BE2C (cell line): ENCODE measurements at regions not wholly inside any gene's neighbourhood (a gene's known extent, or its start where the extent isn't known, plus 50 kb on each side); places are given as distances from the start of the nearest gene placed in this dataset.
"Not testable (repeated sequence)": the region's sequence is repeated elsewhere in the genome, so short reads cannot be mapped to it uniquely, and the experiment has no call there.

Source experiments
- DNase-seq: peaks from one replicate; pipeline ENCODE4 v3.0.0-alpha.2; 2020
- H3K27me3 ChIP-seq: fragments of 250-450 bp; sonication (Bioruptor Pico); 2 replicates; pipeline ENCODE4 v1.5.1; 2020; ENCODE audit warnings: mild to moderate bottlenecking
- H3K36me3 ChIP-seq: fragments of 250-450 bp; sonication (Bioruptor Pico); 2 replicates; pipeline ENCODE4 v1.5.1; 2020; ENCODE audit warnings: mild to moderate bottlenecking
- H3K4me1 ChIP-seq: fragments of 250-450 bp; sonication (Bioruptor Pico); 2 replicates; pipeline ENCODE4 v1.5.1; 2020
- H3K4me3 ChIP-seq: 2 replicates; pipeline ENCODE4 v1.5.1; 2011; ENCODE audit warnings: low read depth, low read length
- H3K9me3 ChIP-seq: fragments of 250-450 bp; sonication (Bioruptor Pico); 2 replicates; pipeline ENCODE4 v1.5.1; 2020
- TF ChIP-seq, protein P1 (sequence below): IDR thresholded peaks from 2 replicates; pipeline ENCODE4 v1.5.1; 2012; ENCODE audit warnings: mild to moderate bottlenecking, low read depth, low read length

DNA sequence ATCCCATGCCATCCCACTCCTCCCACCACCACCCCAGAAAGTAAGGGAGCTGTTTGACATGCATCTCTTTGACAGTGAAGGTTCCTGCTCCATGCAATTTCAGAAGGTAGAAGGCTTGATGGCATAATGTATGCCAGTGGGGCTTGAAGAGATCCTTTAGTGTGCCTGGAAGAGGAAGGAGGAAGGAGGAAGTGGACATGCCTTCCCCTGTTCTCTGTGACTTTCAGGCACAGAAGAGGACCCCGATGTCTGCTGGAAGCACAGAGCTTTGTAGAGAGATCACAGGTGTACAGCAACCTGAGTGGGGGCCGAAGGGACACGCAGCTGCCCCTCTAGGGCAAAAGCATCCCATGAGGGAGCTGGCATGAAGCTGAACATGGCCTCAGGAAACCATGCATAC is 171.6 kb downstream of the CD47 start:
- no peaks in the 10 kb centered on the region for H3K36me3 ChIP-seq
- no peaks in the 10 kb centered on the region for H3K9me3 ChIP-seq
- no peaks in the 10 kb centered on the region for H3K4me1 ChIP-seq
- TF ChIP-seq, protein P1, sequence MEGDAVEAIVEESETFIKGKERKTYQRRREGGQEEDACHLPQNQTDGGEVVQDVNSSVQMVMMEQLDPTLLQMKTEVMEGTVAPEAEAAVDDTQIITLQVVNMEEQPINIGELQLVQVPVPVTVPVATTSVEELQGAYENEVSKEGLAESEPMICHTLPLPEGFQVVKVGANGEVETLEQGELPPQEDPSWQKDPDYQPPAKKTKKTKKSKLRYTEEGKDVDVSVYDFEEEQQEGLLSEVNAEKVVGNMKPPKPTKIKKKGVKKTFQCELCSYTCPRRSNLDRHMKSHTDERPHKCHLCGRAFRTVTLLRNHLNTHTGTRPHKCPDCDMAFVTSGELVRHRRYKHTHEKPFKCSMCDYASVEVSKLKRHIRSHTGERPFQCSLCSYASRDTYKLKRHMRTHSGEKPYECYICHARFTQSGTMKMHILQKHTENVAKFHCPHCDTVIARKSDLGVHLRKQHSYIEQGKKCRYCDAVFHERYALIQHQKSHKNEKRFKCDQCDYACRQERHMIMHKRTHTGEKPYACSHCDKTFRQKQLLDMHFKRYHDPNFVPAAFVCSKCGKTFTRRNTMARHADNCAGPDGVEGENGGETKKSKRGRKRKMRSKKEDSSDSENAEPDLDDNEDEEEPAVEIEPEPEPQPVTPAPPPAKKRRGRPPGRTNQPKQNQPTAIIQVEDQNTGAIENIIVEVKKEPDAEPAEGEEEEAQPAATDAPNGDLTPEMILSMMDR, result no peak
- H3K27me3 ChIP-seq, result no peaks in the 10 kb centered on the region
- no peak overlapping the region for H3K4me3 ChIP-seq
- DNase-seq, result no peak

DNA sequence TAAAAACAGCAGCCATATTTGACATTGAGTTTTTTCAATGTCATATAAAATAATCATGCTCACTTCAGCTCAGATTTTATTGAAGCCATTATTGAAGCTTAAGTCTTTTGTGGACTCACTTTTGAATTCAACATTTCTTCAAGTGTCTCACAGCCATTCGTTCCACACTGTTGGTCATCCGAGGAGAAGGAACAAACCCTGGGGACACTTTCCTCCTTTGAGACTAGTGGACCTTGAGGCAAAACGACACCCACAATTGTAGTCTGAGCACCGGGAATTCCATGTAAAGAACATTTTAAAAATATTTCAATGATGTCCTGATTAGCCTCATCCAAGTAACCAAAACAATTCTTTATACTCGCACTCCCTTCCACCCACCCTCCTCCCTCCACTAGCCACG is 174.7 kb downstream of the CD47 start:
- Histone ChIP-seq H3K4me1 (no peaks in the 10 kb centered on the region), H3K36me3 (no peaks in the 10 kb centered on the region), H3K27me3 (no peaks in the 10 kb centered on the region), H3K9me3 (no peaks in the 10 kb centered on the region), H3K4me3 (no peak overlapping the region)
- TF ChIP-seq, protein P1, result no peak
- DNase-seq, result no peak

DNA sequence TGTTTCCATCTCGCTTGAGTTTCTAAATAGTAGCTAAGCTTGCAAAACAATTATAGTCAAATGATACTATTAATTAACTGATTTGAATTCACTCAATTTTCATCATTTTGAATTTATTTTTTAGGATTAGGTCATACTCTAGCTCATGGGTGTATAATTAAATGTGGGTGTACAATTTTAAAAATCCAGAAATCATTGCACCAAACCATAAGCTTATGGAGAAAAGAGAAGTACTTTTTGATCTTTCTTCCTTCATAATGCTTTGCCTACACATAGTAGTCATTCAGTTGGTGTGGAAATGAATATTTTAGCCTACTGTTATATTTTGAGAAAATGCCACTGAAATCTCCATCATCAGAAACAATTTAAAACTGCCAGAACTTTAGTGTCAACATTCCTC is 175.1 kb downstream of the CD47 start:
- DNase-seq, result no peak
- Histone ChIP-seq H3K4me3 (no peak overlapping the region), H3K9me3 (no peaks in the 10 kb centered on the region)

DNA sequence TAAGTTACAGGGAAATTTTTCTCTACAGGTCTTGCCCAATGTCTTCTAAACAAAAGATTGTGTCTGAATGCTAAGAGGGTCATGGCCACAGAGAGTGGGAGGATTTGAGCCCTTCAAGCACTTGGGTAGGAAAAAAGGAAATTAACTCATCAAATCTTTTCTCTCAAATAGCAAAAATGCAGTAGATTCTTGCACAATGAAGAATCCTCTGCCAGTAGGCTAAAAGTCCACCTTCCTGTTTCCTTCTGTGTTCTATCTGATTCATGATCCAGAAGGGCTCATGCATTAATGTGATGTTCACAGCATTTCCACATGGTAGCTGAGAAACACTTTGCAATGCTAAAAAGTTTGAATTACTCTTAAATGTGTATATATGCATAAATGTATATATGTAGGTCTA is 177.1 kb downstream of the CD47 start:
- no peak for DNase-seq
- Histone ChIP-seq H3K9me3 (no peaks in the 10 kb centered on the region), H3K27me3 (no peaks in the 10 kb centered on the region), H3K4me1 (no peaks in the 10 kb centered on the region), H3K4me3 (no peak overlapping the region), H3K36me3 (no peaks in the 10 kb centered on the region)
- TF ChIP-seq, protein P1, result no peak

More for the DNA sequence above, 175.1 kb downstream of the CD47 start:
- TF ChIP-seq, protein P1, result no peak
- H3K4me1 ChIP-seq, result no peaks in the 10 kb centered on the region
- H3K27me3 ChIP-seq, result no peaks in the 10 kb centered on the region
- no peaks in the 10 kb centered on the region for H3K36me3 ChIP-seq

DNA sequence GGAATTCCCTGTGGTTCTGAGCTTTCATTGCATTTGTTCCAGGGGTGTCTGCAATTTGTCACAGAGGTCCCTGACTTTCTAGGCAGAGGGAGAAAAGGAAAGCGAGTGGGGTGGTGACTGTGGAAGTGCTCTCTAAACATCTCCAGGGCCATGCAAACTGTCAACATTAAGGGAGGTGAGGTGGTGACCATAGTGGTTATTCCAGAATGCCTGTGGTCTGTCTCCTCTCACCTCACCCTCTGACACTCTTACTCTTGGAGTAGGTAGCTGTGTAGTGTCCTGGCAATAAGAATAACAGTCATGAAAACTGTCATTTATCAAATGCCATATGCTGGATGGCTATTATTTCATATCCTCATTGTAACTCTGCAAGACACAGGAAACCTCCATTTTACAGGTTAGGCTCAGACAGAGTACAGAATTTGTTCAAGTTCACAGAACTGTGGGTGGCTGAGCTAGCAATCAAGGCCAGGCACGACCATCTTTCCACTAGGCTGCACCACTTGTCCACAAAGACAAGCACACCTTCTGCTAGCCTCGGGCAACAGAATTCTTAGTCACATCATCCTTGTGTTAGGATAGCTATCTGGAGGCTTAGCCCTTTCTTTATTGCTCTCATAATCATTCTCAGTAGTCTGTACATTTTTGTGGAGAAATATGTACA is 179.4 kb downstream of the CD47 start:
- Histone ChIP-seq H3K4me1 (peaks cover 9% of the 10 kb centered on the region), H3K9me3 (no peaks in the 10 kb centered on the region), H3K36me3 (no peaks in the 10 kb centered on the region), H3K27me3 (no peaks in the 10 kb centered on the region), H3K4me3 (no peak overlapping the region)
- TF ChIP-seq, protein P1, result no peak
- DNase-seq, result no peak

DNA sequence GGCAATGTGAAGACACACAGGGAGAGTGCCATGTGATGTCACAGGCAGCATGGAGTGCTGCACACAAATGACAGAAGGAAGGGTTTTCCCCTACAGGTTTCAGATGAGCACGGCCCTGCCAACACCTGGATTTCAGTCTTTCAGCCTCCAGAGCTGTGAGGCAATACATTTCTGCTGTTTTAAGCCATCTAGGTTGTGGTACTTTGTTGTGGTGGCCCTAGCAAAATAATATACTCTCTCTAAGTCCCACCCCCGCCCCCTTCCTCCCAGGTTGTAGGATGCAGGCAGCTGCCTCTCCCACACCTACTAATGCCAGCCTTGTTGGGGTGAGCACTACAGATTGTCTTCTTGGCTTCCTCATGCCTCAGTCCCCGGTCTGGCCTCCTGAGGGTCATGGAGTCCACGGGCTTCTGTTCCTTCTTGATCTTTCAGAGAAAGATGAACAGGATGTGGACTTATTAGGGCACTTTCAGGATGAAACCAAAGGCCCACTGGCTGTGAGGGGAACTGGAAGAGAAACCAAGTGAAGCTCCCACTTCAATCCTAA is 180.0 kb downstream of the CD47 start:
- Histone ChIP-seq H3K4me3 (no peak overlapping the region), H3K4me1 (peaks cover 9% of the 10 kb centered on the region), H3K9me3 (no peaks in the 10 kb centered on the region), H3K36me3 (no peaks in the 10 kb centered on the region), H3K27me3 (no peaks in the 10 kb centered on the region)
- TF ChIP-seq, protein P1, result no peak
- DNase-seq, result no peak

DNA sequence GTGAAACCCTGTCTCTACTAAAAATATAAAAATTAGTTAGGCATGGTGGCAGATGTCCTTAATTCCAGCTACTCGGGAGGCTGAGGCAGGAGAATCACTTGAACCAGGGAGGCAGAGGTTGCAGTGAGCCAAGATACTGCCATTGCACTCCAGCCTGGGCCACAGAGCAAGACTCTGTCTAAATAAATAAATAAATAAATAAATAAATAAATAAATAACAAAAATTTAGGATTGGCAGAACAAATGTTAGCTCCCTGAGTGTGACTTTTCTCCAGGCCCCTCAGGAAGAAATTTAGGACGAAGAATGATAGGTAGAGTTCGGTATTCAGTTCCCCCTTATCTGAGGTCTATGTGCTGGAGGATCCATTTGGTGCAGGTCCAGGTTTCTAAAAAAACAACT is 181.2 kb downstream of the CD47 start:
- not testable (repeated sequence) for H3K36me3 ChIP-seq, H3K4me1 ChIP-seq, H3K27me3 ChIP-seq, H3K9me3 ChIP-seq, DNase-seq, H3K4me3 ChIP-seq
